ENCODE measurements at regions not wholly inside any gene's neighbourhood (a gene's known extent, or its start where the extent isn't known, plus 50 kb on each side); places are given as distances from the start of the nearest gene placed in this dataset.

DNA sequence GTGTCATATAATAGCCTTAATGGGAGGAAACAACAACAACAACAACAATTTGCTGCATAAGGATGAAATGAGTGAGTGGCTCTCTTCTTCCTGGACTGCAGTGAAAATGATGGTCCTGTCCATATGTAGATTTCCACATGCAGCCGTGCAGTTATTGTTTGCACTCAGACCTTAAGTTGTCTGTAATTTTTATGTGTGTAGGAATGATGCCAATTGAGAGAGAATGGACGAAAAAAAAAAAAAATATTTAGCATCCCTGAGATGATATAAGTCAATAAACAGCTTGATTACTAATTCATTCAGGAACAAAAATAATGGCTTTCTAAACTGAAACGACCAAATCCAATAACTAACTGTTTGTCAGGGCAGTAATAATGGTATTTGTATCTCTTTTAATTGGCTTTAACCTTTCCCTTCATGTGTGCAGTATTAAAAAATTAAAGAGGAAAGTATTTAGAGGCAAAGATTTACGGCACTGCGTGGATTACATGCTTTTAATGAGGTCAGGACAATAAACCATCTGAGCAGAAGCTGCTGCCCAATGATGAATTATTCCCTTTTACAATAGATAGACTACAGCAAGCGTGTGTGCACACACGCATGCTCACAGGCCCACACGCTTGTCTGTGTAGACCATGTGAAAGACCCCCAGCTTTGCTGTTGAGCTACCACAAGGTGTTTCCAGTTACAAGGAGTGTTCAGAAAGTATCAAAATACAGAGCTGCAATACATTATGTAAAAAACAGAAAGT, 459.5 kb upstream of the WWC1 start:
- in situ Hi-C loops (cut with MboI), result no loop called here
- no TSS peak for BruUV-seq (replicated peaks)
- intact Hi-C loops (cut with micrococcal nuclease; ENCODE audit: unreplicated experiment), result no loop called here
- no peak overlapping the region for H3K27ac ChIP-seq (ENCODE audit: control insufficient read depth, insufficient read depth)
- H3K4me3 ChIP-seq, result no peak overlapping the region
- FAIRE-seq (no peak), ATAC-seq (no peak), DNase-seq (ENCODE audit: low read depth, low spot score) (no peak)
- no peaks in the 10 kb centered on the region for H3K4me1 ChIP-seq (ENCODE audit: control insufficient read depth, insufficient read depth, low read length)
- no peaks in the 10 kb centered on the region for H4K20me1 ChIP-seq (ENCODE audit: control insufficient read depth, insufficient read depth)
- 33% methylated on average over 8 of the region's 8 CpGs for WGBS (ENCODE audit: insufficient coverage, insufficient replicate concordance, low lambda C conversion rate, missing lambda C conversion rate)
- POLR2A ChIA-PET, result no interaction called here
- no peaks in the 10 kb centered on the region for H3K79me2 ChIP-seq (ENCODE audit: control insufficient read depth, insufficient read depth, low read length)
- RAD21 ChIA-PET (ENCODE audit: unreplicated experiment), result no interaction called here
- no peak overlapping the region for H2AFZ ChIP-seq (ENCODE audit: control insufficient read depth, low read depth, low read length)
- SMC1A ChIA-PET (ENCODE audit: uncharacterized antibody, unreplicated experiment), result interaction anchor here (1.3 kb wide), 1 partner anchor 109 kb away, joined by 3 read pairs; no protein-coding TSS in a partner anchor
- TF ChIP-seq FOS (IDR thresholded peaks at IDR 0.05; ENCODE audit: borderline replicate concordance, extremely low read depth, insufficient read length) (no peak), ZNF274 (IDR thresholded peaks at IDR 0.05; ENCODE audit: insufficient read depth, insufficient read length) (no peak), TAF1 (IDR thresholded peaks at IDR 0.05; ENCODE audit: borderline replicate concordance, low read depth, low read length) (no peak), HSF1 (IDR thresholded peaks at IDR 0.05; ENCODE audit: low read depth, low read length) (no peak), ASH2L (IDR thresholded peaks at IDR 0.05; ENCODE audit: borderline replicate concordance, low read depth) (no peak), E4F1 (IDR thresholded peaks at IDR 0.05; ENCODE audit: borderline replicate concordance, partially characterized antibody) (no peak), ATF2 (IDR thresholded peaks at IDR 0.05; ENCODE audit: low read length) (no peak), BCL3 (IDR thresholded peaks at IDR 0.05; ENCODE audit: borderline replicate concordance, insufficient read depth, low read depth, low read length, poor library complexity, severe bottlenecking) (no peak), POLR2AphosphoS2 (IDR thresholded peaks at IDR 0.05; ENCODE audit: low read depth, low read length) (no peak)
- H3K9ac ChIP-seq (ENCODE audit: control insufficient read depth, insufficient read depth, low read length), result no peak overlapping the region
- CTCF ChIA-PET, result no interaction called here
- H3K36me3 ChIP-seq (ENCODE audit: control insufficient read depth in 2 of 2, insufficient read depth in 2 of 2, low read length in 1 of 2), result no peaks in the 10 kb centered on the region
- no peaks in the 10 kb centered on the region for H3K9me3 ChIP-seq (replicated peaks; ENCODE audit: control insufficient read depth, insufficient read depth, low read length)
- H3K27me3 ChIP-seq (replicated peaks in 1 of 2; ENCODE audit: control insufficient read depth in 2 of 2, insufficient read depth in 2 of 2, low read length in 1 of 2), result no peaks in the 10 kb centered on the region
- H3K4me2 ChIP-seq (ENCODE audit: control insufficient read depth, insufficient read depth), result no peak overlapping the region

Measured in GM12878 (cell line).